C4-2B (cell line): ENCODE measurements at regions not wholly inside any gene's neighbourhood (a gene's known extent, or its start where the extent isn't known, plus 50 kb on each side); places are given as distances from the start of the nearest gene placed in this dataset.

ENCODE experiments used
- H3K27ac ChIP-seq: fragments of 450-650 bp; 2 replicates; pipeline ENCODE4 v1.5.1; 2017
- ZFX ChIP-seq: fragments of 450-650 bp; IDR thresholded peaks from 2 replicates; pipeline ENCODE4 v1.6.1; 2017
- TF ChIP-seq, protein P1 (sequence below): fragments of 450-650 bp; conservative IDR thresholded peaks from 2 replicates; pipeline ENCODE4 v1.5.1; 2017; ENCODE audit warnings: mild to moderate bottlenecking

- TF ChIP-seq, protein P1, sequence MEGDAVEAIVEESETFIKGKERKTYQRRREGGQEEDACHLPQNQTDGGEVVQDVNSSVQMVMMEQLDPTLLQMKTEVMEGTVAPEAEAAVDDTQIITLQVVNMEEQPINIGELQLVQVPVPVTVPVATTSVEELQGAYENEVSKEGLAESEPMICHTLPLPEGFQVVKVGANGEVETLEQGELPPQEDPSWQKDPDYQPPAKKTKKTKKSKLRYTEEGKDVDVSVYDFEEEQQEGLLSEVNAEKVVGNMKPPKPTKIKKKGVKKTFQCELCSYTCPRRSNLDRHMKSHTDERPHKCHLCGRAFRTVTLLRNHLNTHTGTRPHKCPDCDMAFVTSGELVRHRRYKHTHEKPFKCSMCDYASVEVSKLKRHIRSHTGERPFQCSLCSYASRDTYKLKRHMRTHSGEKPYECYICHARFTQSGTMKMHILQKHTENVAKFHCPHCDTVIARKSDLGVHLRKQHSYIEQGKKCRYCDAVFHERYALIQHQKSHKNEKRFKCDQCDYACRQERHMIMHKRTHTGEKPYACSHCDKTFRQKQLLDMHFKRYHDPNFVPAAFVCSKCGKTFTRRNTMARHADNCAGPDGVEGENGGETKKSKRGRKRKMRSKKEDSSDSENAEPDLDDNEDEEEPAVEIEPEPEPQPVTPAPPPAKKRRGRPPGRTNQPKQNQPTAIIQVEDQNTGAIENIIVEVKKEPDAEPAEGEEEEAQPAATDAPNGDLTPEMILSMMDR, result no peak
- no peak for TF ChIP-seq ZFX
- H3K27ac ChIP-seq, result no peak overlapping the region
Measured at GRCh38 chr2:136215908-136216472, 98.0 kb upstream of the CXCR4 start.

GRCh38 chr2:136215449-136215848 is 97.5 kb upstream of the CXCR4 start:
- no peak overlapping the region for H3K27ac ChIP-seq
- no peak for TF ChIP-seq ZFX
- TF ChIP-seq, protein P1, result no peak

DNA sequence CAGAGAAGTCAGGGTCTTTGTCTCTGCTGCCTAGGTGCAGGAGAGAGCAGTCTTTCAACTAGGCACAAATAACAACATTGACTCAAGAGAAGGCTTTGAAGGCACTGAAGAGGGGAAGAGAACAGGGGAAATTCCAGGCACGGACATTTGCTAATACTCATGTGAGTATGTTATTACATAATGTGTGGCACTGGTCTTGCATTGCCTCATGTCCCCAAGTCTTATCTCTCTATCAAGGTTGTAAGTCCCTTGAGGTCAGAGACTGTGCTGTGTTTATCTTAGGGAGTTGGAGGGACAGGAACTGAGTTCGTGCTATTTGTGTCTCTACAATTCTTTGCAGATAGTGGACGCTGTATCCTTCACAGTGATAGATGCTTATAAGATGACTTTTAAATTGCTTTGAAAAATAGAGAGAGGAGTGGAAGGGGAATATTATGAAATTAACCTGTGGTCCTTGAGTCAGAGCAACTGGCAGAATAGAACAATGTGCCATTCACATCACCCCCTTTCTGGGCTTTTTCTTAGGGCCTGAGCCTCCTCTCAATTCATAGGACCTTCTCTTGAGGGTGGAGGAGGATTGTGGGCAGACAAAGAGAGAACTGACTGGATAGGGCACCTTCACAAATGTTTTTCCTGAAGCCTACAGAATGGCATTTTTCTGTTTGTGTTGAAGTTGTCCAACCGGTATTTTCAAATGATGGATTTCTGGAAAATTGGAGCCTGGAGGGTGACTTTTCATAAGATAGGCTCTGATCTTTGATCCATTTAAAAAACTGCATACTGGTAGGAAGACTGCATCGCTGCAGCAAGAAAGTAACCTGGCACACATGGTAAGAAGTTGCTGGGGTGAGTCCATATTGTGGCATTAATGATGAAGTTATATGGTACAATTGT is 96.6 kb upstream of the CXCR4 start:
- no peak overlapping the region for H3K27ac ChIP-seq
- no peak for TF ChIP-seq ZFX
- TF ChIP-seq, protein P1, result no peak

DNA sequence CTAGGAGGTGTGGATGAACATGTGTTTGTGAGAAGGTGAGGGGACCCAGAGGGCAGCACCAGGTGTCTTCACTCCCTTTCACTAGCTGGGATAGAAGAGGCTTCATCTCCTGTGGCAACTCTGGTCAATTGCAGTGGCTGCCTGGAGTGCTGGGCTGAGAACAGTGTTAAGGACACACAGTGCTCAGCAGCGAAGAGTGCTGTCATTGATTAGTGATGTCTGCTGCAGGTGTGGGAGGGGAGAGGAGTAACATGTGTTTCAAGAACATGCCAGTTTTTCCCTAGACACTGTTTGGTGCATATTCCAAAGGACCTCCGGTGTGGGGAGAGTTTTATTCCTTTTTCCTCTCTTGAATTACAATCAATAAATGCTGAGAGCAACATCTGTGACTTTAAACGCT is 95.9 kb upstream of the CXCR4 start:
- no peak overlapping the region for H3K27ac ChIP-seq
- no peak for TF ChIP-seq ZFX
- TF ChIP-seq, protein P1, result no peak

- no peak for TF ChIP-seq ZFX
- TF ChIP-seq, protein P1, result no peak
- no peak overlapping the region for H3K27ac ChIP-seq
Measured at GRCh38 chr2:136212426-136213378, 94.8 kb upstream of the CXCR4 start.

GRCh38 chr2:136211701-136212100 is 93.8 kb upstream of the CXCR4 start:
- TF ChIP-seq, protein P1, result no peak
- no peak for TF ChIP-seq ZFX
- H3K27ac ChIP-seq, result no peak overlapping the region
